HepG2 (cell line): ENCODE measurements at regions not wholly inside any gene's neighbourhood (a gene's known extent, or its start where the extent isn't known, plus 50 kb on each side); places are given as distances from the start of the nearest gene placed in this dataset.

Experiments used
- ATAC-seq: fragments of 200-7000 bp; cut with Tn5 transposase; 3 replicates; pipeline ENCODE4 v1.9.1; 2020; ENCODE audit warnings: mild to moderate bottlenecking, moderate library complexity
- BruUV-seq: library from RNA; stranded (reverse); fragments of 400-500 nt; replicated peaks from 2 replicates; lab custom pipeline; 2021; lab: Mats Ljungman, UMichigan
- CTCF ChIA-PET: fragments of 300-600 bp; formaldehyde crosslinking; extraction: SDS; loops from one replicate; lab custom pipeline; 2021; ENCODE audit warnings: low total read pairs, inconsistent platforms, low intra/inter-chr PET ratio; lab: Yijun Ruan, JAX
- POLR2A ChIA-PET: fragments of 350-600 bp; sonication (Branson Sonifier 250); formaldehyde crosslinking; loops from one replicate; lab custom pipeline; 2020; ENCODE audit warnings: antibody characterized with exemption, inconsistent platforms; lab: Yijun Ruan, JAX
- DNase-seq: peaks from one replicate; pipeline ENCODE4 v3.0.0-alpha.2; 2015; ENCODE audit warnings: low spot score
- FAIRE-seq: peaks from 3 replicates; lab custom pipeline; 2011; peaks lifted over from hg19 to GRCh38; lab: Jason Lieb, UNC
- H2AFZ ChIP-seq: one replicate; pipeline ENCODE4 v1.6.1; 2011; ENCODE audit warnings: low read length, inconsistent platforms
- H3K27ac ChIP-seq: fragments of 300-600 bp; 3 replicates; pipeline ENCODE4 v1.8.0; 2011; ENCODE audit warnings: mixed run types, mild to moderate bottlenecking, mixed read lengths, low read length, inconsistent platforms; ENCODE audit not compliant: insufficient read depth; ENCODE audit errors: extremely low read length
- H3K27me3 ChIP-seq, 2 experiments: fragments of 200-600 bp in 1 of 2; 2 replicates in 1 of 2; 3 replicates in 1 of 2; pipeline versions ENCODE4 v1.6.0 to v1.8.0; 2011; ENCODE audit warnings: low read length in 2 of 2, mild to moderate bottlenecking in 2 of 2, moderate library complexity in 2 of 2, inconsistent platforms in 1 of 2; ENCODE audit not compliant: insufficient read depth in 2 of 2, control insufficient read depth in 1 of 2
- H3K36me3 ChIP-seq, 2 experiments: fragments of 200-600 bp in 1 of 2; replicated peaks in 1 of 2; 2 replicates in 1 of 2; 3 replicates in 1 of 2; pipeline versions ENCODE4 v1.5.1 to v1.8.0; 2011; ENCODE audit warnings: low read length in 2 of 2, inconsistent platforms in 1 of 2; ENCODE audit not compliant: insufficient read depth in 2 of 2, control insufficient read depth in 1 of 2
- H3K4me1 ChIP-seq: 2 replicates; pipeline ENCODE4 v1.5.1; 2012; ENCODE audit warnings: low read length, inconsistent platforms; ENCODE audit not compliant: insufficient read depth
- H3K4me2 ChIP-seq: 2 replicates; pipeline ENCODE4 v1.6.0; 2011; ENCODE audit warnings: low read depth, low read length, inconsistent platforms
- H3K4me3 ChIP-seq, 3 experiments: fragments of 200-600 bp in 1 of 3; sonication (generic), shearing (Covaris generic) in 1 of 3; replicated peaks in 1 of 3; 2 replicates each; pipeline ENCODE4 v1.5.1; 2011 to 2016; ENCODE audit warnings: low read length in 3 of 3, inconsistent platforms in 2 of 3, low read depth in 2 of 3, mild to moderate bottlenecking in 2 of 3, control low read depth in 1 of 3, mixed read lengths in 1 of 3; ENCODE audit not compliant: insufficient read depth in 1 of 3
- H3K79me2 ChIP-seq: one replicate; pipeline ENCODE4 v1.6.1; 2011; ENCODE audit warnings: low read length, inconsistent platforms; ENCODE audit not compliant: insufficient read depth
- H3K9ac ChIP-seq: 2 replicates; pipeline ENCODE4 v1.6.0; 2011; ENCODE audit warnings: mild to moderate bottlenecking, low read depth, low read length, inconsistent platforms; ENCODE audit not compliant: insufficient read depth
- H3K9me3 ChIP-seq: 2 replicates; pipeline ENCODE4 v1.5.1; 2012; ENCODE audit warnings: mild to moderate bottlenecking, low read length
- H4K20me1 ChIP-seq: 2 replicates; pipeline ENCODE4 v1.6.0; 2011; ENCODE audit warnings: inconsistent platforms, mild to moderate bottlenecking, low read length, moderate library complexity; ENCODE audit not compliant: insufficient read depth
- CCDC6 ChIP-seq: sonication (generic); formaldehyde crosslinking; IDR thresholded peaks from 2 replicates; pipeline ENCODE4 v1.8.1; 2022; ENCODE audit warnings: mild to moderate bottlenecking, missing genetic modification reagents, moderate library complexity
- FOXO4 ChIP-seq: sonication (generic); formaldehyde crosslinking; conservative IDR thresholded peaks from 2 replicates; pipeline ENCODE4 v1.8.1; 2023; ENCODE audit warnings: missing genetic modification reagents
- GRHL1 ChIP-seq: sonication (generic); formaldehyde crosslinking; conservative IDR thresholded peaks from 2 replicates; pipeline ENCODE4 v1.8.0; 2022; ENCODE audit warnings: missing genetic modification reagents
- HOXA3 ChIP-seq: sonication (generic); formaldehyde crosslinking; IDR thresholded peaks from 2 replicates; pipeline ENCODE4 v1.5.0; 2020; ENCODE audit warnings: missing genetic modification reagents
- IRX3 ChIP-seq: sonication (generic); formaldehyde crosslinking; IDR thresholded peaks from 2 replicates; pipeline ENCODE4 v1.8.1; 2023; ENCODE audit warnings: mild to moderate bottlenecking, low read depth, missing genetic modification reagents, borderline replicate concordance
- KDM5B ChIP-seq: sonication (generic); formaldehyde crosslinking; IDR thresholded peaks from 2 replicates; pipeline ENCODE4 v1.4.0; 2020; ENCODE audit warnings: missing genetic modification reagents, mild to moderate bottlenecking, borderline replicate concordance
- MBD4 ChIP-seq: IDR thresholded peaks from 2 replicates; pipeline ENCODE4 v1.6.1; 2012; ENCODE audit warnings: low read length, inconsistent platforms, borderline replicate concordance
- REL ChIP-seq: sonication (generic); formaldehyde crosslinking; conservative IDR thresholded peaks from 2 replicates; pipeline ENCODE4 v1.8.0; 2022; ENCODE audit warnings: mild to moderate bottlenecking, missing genetic modification reagents, moderate library complexity
- SIX1 ChIP-seq: sonication (generic); formaldehyde crosslinking; IDR thresholded peaks from 2 replicates; pipeline ENCODE4 v1.4.0; 2020; ENCODE audit warnings: missing genetic modification reagents, borderline replicate concordance
- SNAPC5 ChIP-seq: sonication (generic); formaldehyde crosslinking; IDR thresholded peaks from 2 replicates; pipeline ENCODE4 v1.8.1; 2023; ENCODE audit warnings: mild to moderate bottlenecking, missing genetic modification reagents, borderline replicate concordance
- STAT5B ChIP-seq: sonication (generic); formaldehyde crosslinking; IDR thresholded peaks from 2 replicates; pipeline ENCODE4 v1.4.0; 2020; ENCODE audit warnings: missing genetic modification reagents
- ZNF343 ChIP-seq: sonication (generic); formaldehyde crosslinking; IDR thresholded peaks from 2 replicates; pipeline ENCODE4 v1.4.0; 2020; ENCODE audit warnings: mild to moderate bottlenecking, missing genetic modification reagents
- ZNF558 ChIP-seq: sonication (generic); formaldehyde crosslinking; IDR thresholded peaks from 2 replicates; pipeline ENCODE4 v1.9.0; 2022; ENCODE audit warnings: mild to moderate bottlenecking, missing genetic modification reagents, borderline replicate concordance
- ZNF609 ChIP-seq: sonication (generic); formaldehyde crosslinking; IDR thresholded peaks from 2 replicates; pipeline ENCODE4 v1.4.0; 2020; ENCODE audit warnings: mild to moderate bottlenecking, missing genetic modification reagents, borderline replicate concordance
- ZNF776 ChIP-seq: sonication (generic); formaldehyde crosslinking; IDR thresholded peaks from 2 replicates; pipeline ENCODE4 v1.4.0; 2020; ENCODE audit warnings: mild to moderate bottlenecking, missing genetic modification reagents
- WGBS: methylation state at CpG from one replicate; pipeline ENCODE4 v1.1.6; 2017; ENCODE audit warnings: low lambda C conversion rate; 5-methylcytosine and 5-hydroxymethylcytosine counted together
- in situ Hi-C: cut with HindIII; loops from 2 replicates; pipeline ENCODE4 v1.10.0; 2017; ENCODE audit warnings: low pct_unique_long_range_greater_than_20kb; ENCODE audit not compliant: extremely low pct_ligation_motif_present
- intact Hi-C: fragments of 100-400 bp; cut with micrococcal nuclease; formaldehyde crosslinking; loops from one replicate; pipeline ENCODE4 v1.10.0; 2022; ENCODE audit not compliant: unreplicated experiment

GRCh38 chr1:232177438-232177837 lies 452.5 kb downstream of the SIPA1L2 start (continued):
- no peak for TF ChIP-seq REL (CRISPR knock-in tag)

- Histone ChIP-seq H3K9ac (no peak overlapping the region), H3K4me3 (no peak overlapping the region), H3K36me3 (no peaks in the 10 kb centered on the region), H4K20me1 (no peaks in the 10 kb centered on the region), H3K27ac (no peak overlapping the region), H3K79me2 (no peaks in the 10 kb centered on the region), H3K4me2 (no peak overlapping the region), H3K9me3 (no peaks in the 10 kb centered on the region), H3K4me1 (no peaks in the 10 kb centered on the region), H2AFZ (no peak overlapping the region), H3K27me3 (no peaks in the 10 kb centered on the region; a peak in 3 of 5 replicates)
- ChIA-PET POLR2A (no interaction called here), CTCF (no interaction called here)
- in situ Hi-C loops: no loop called here
- ATAC-seq (no peak), DNase-seq (no peak), FAIRE-seq (no peak)
- WGBS: 50% methylated on average over 2 of the region's 2 CpGs
- intact Hi-C loops: no loop called here
- BruUV-seq: no TSS peak
- no peak for TF ChIP-seq GRHL1 (CRISPR knock-in tag)
- TF ChIP-seq MBD4: no peak
- TF ChIP-seq ZNF343 (CRISPR knock-in tag): no peak
- TF ChIP-seq KDM5B (CRISPR knock-in tag): no peak
- no peak for TF ChIP-seq FOXO4 (CRISPR knock-in tag)
- TF ChIP-seq STAT5B (CRISPR knock-in tag): no peak
- no peak for TF ChIP-seq SIX1
- no peak for TF ChIP-seq CCDC6 (CRISPR knock-in tag)
- TF ChIP-seq ZNF609 (CRISPR knock-in tag): no peak
- TF ChIP-seq SNAPC5 (CRISPR knock-in tag): no peak
- no peak for TF ChIP-seq ZNF558
- TF ChIP-seq HOXA3 (CRISPR knock-in tag): no peak
- TF ChIP-seq IRX3 (CRISPR knock-in tag): no peak
- TF ChIP-seq ZNF776 (CRISPR knock-in tag): no peak
Measured at GRCh38 chr1:232176222-232176621, 453.7 kb downstream of the SIPA1L2 start.
